ENCODE measurements at regions not wholly inside any gene's neighbourhood (a gene's known extent, or its start where the extent isn't known, plus 50 kb on each side); places are given as distances from the start of the nearest gene placed in this dataset.

- BruUV-seq (replicated peaks) = no TSS peak
These were observed 334.7 kb upstream of the CELF4 start for GRCh38 chr18:37900326-37900725.

More at GRCh38 chr18:37900326-37900725, 334.7 kb upstream of the CELF4 start:
- ATAC-seq = no peak
- intact Hi-C loops (cut with micrococcal nuclease; ENCODE audit: unreplicated experiment) = no loop called here
- H2AFZ ChIP-seq (ENCODE audit: control insufficient read depth, low read depth, low read length) = no peak overlapping the region
- H3K4me1 ChIP-seq (ENCODE audit: control insufficient read depth, insufficient read depth, low read length) = no peaks in the 10 kb centered on the region
- WGBS (ENCODE audit: insufficient coverage, insufficient replicate concordance, low lambda C conversion rate, missing lambda C conversion rate) = 0% methylated on average over 2 of the region's 2 CpGs
- H3K9me3 ChIP-seq (replicated peaks; ENCODE audit: control insufficient read depth, insufficient read depth, low read length) = no peaks in the 10 kb centered on the region
- no peak overlapping the region for H3K4me3 ChIP-seq
- ChIA-PET SMC1A (ENCODE audit: uncharacterized antibody, unreplicated experiment) (no interaction called here), POLR2A (no interaction called here), RAD21 (ENCODE audit: unreplicated experiment) (no interaction called here), CTCF (no interaction called here)
- no peak for FAIRE-seq
- H3K9ac ChIP-seq (ENCODE audit: control insufficient read depth, insufficient read depth, low read length) = no peak overlapping the region
- H3K36me3 ChIP-seq (ENCODE audit: control insufficient read depth in 2 of 2, insufficient read depth in 2 of 2, low read length in 1 of 2) = no peaks in the 10 kb centered on the region
- H3K79me2 ChIP-seq (ENCODE audit: control insufficient read depth, insufficient read depth, low read length) = no peaks in the 10 kb centered on the region
- H4K20me1 ChIP-seq (ENCODE audit: control insufficient read depth, insufficient read depth) = no peaks in the 10 kb centered on the region
- no peak overlapping the region for H3K27ac ChIP-seq (ENCODE audit: control insufficient read depth, insufficient read depth)
- DNase-seq (ENCODE audit: low read depth, low spot score) = no peak
- H3K27me3 ChIP-seq (replicated peaks in 1 of 2; ENCODE audit: control insufficient read depth in 2 of 2, insufficient read depth in 2 of 2, low read length in 1 of 2) = no peaks in the 10 kb centered on the region
- TF ChIP-seq MYC (IDR thresholded peaks at IDR 0.05; ENCODE audit: insufficient read depth, insufficient read length, insufficient replicate concordance, low read length, severe bottlenecking) (no peak), BMI1 (IDR thresholded peaks at IDR 0.05; ENCODE audit: borderline replicate concordance) (no peak), E4F1 (IDR thresholded peaks at IDR 0.05; ENCODE audit: borderline replicate concordance, partially characterized antibody) (no peak), SKIL (IDR thresholded peaks at IDR 0.05; ENCODE audit: low read depth, poor library complexity, severe bottlenecking) (no peak)
- in situ Hi-C loops (cut with MboI) = no loop called here
- H3K4me2 ChIP-seq (ENCODE audit: control insufficient read depth, insufficient read depth) = no peak overlapping the region

Data from GM12878 (cell line).